Adrenal gland (tissue), 5 donors: ENCODE measurements at regions not wholly inside any gene's neighbourhood (a gene's known extent, or its start where the extent isn't known, plus 50 kb on each side); places are given as distances from the start of the nearest gene placed in this dataset.

Source experiments
- CTCF ChIP-seq, 6 experiments: fragments of 450-650 bp in 4 of 6; fragments of 200-600 bp in 2 of 6; sonication (generic) in 1 of 6; IDR thresholded peaks; 1 replicate in 5 of 6; 2 replicates in 1 of 6; pipeline versions ENCODE4 v1.5.1 to v1.8.0; 2016 to 2021; ENCODE audit warnings: antibody characterized with exemption in 6 of 6, mild to moderate bottlenecking in 2 of 6, moderate library complexity in 1 of 6
- POLR2A ChIP-seq, 2 donors: fragments of 450-650 bp; IDR thresholded peaks; one replicate each; pipeline ENCODE4 v1.6.1; 2017; ENCODE audit warnings: antibody characterized with exemption in 2 of 2, mild to moderate bottlenecking in 2 of 2, moderate library complexity in 1 of 2
- donor health status: DM: no; HTN: no; CAD: no.

- TF ChIP-seq POLR2A (IDR thresholded peaks at IDR 0.05): no peak
- TF ChIP-seq CTCF (IDR thresholded peaks at IDR 0.05): no peak
Observed at GRCh38 chr2:129548880-129549279, 430.6 kb upstream of the RAB6C start.
